NCI-H748 treated with DMSO at 0.1 percent for 48 hours (cell line): ENCODE measurements at regions not wholly inside any gene's neighbourhood (a gene's known extent, or its start where the extent isn't known, plus 50 kb on each side); places are given as distances from the start of the nearest gene placed in this dataset.
A peak's percentile ranks its signal among the peaks of the same experiment; 100 is the strongest.
"Not testable (repeated sequence)": the region's sequence is repeated elsewhere in the genome, so short reads cannot be mapped to it uniquely, and the experiment has no call there.

Experiments
- DNase-seq: peaks from one replicate; lab custom pipeline; 2025; lab: John Stamatoyannopoulos, UW

DNA sequence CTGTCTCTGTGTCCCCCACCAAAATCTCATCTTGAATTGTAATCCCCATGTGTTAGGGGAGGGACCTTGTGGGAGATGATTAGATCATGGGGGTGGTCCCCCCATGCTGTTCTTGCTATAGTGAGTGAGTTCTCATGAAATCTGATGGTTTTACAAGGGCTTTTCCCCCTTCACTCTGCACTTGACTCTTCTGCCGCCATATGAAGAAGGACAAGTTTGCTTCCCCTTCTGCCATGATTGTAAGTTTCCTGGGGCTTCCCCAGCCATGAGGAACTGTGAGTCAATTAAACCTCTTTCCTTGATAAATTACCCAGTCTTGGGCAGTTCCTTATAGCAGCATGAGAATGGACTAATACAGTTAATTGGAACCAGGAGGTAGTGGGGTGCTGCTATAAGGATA lies 137.1 kb upstream of the RAB4A start:
- DNase-seq, result no peak

DNA sequence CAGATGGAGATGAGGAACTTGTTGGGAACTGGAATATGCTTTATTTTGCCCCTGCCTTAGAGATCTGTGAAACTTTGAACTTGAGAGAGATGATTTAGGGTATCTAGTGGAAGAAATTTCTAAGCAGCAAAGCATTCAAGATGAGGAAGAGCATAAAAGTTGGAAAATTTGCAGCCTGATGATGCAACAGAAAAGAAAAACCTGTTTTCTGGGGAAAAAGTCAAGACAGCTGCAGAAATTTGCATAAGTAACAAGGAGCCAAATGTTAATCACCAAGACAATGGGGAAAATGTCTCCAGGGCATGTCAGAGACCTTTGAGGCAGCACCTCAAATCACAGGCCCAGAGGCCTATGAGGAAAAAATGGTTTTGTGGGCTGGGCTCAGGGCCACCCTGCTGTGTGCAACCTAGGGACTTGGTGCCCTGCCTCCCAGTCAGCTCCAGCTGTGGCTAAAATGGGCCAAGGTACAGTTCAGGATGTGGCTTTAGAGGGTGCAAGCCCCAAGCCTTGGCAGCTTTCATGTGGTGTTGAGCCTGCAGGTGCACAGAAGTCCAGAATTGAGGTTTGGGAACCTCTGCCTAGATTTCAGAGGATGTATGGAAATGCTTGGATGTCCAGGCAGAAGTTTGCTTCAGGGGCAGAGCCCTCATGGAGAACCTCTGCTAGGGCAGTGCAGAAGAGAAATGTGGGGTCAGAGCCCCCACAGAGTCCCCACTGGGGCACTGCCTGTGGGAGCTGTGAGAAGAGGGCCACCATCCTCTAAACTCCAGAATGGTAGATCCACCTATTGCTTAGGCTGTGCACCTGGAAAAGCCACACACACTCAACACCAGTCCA lies 136.3 kb upstream of the RAB4A start:
- not testable (repeated sequence) for DNase-seq

DNA sequence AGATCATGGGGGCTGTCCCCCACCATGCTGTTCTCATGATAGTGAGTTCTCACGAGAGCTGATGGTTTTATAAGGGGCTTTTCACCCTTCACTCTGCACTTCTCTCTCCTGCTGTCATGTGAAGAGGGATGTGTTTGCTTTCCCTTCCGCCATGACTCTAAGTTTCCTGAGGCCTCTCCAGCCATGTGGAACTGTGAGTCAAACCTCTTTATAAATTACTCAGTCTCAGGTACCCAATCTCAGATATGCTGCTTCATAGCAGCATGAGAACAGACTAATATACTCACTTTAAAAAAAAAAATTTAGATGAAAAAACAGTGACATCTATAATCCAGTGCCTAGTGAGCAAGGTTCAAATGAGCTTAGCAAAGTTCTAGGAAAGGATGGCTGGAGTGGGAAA lies 135.1 kb upstream of the RAB4A start:
- DNase-seq, result no peak

DNA sequence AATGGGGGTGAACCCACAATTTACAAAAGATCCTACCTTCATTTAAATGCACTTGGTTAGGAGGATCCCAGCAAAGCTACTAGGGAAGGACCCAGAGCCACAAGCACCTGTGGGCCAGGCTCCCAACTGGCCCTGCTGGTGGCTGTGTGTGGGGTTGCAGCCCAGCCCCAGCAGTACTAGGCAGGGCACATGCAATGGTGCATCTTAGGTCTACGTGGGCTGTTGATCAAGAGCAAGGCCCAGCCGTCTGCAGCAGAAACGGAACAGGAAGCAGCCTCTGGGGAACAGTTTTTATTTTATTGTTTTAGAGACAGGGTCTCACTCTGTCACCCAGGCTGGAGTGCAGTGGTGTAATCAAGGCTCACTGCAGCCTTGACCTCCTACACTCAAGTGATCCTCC lies 134.1 kb upstream of the RAB4A start:
- DNase-seq, result no peak

DNA sequence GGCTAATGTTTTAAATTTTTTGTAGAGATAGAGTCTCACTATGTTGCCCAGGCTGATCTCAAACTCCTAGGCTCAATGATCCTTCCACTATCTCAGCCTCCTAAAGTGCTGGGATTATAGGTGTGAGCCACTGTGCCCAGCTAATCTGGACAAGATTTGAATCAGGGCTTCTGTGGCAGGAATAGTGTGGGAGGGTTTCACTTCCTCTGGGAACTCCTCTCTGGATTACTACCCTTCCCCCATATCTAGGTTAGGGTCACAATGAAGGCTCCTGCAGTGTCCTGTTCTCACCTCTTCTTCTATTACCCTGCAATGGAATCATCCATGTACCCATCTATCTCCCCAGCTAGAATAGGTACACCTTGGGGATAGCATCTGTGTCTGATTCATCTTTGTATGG lies 133.6 kb upstream of the RAB4A start:
- no peak for DNase-seq

DNA sequence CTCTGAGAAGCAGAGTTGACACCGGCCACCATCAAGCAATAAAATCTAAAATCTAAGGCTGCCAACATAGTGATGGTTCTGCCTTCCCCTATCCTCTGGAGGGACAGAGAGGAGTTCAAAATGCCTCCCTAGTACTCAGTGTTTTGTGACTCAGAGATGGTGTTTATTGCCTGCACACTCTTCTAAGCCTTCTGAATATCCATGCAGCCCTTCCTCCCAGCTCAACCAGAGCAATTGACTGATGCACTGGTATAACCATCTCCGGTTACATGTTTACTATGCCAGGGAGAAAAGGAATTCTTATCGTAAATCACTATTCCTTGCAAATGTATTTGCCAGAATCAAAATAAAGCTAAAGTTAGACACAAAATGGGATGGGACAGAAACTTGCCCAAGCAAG lies 132.9 kb upstream of the RAB4A start:
- no peak for DNase-seq

DNA sequence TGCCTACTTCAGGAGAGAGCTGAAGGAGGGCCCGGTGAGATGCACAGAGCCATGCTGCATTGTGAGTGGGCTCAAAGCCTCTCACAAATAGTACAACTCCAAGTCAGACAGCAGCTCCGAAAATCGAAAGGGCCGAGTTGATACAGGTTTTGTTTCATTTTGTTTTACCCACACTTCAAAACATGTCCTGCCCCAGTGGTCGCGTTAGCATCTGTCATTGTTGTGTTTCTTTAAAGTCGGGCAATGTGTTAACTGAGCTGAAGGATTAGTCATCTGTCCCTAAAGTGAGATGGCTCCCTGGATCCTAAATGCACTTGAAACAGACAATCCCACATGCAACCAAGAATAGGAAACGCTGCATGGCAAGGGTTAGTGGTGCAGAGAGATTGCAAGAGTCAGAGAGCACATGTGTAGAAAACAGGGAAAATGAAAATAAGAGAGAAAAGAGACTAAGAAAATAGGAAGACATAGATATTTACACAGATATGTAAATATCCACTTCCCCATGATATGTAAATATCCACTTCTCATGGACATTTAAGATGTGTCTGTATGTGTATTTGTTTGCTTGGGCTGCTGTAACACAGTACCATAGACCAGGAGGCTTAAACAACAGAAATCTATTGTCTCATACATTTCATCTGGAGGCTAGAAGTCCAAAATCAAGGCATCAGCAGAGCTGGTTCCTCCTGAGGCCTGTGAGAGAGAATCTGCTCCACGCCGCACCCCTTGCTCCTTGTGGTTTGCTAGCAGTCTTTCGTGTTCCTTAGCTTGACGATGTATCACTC lies 131.4 kb upstream of the RAB4A start:
- DNase-seq, result no peak

DNA sequence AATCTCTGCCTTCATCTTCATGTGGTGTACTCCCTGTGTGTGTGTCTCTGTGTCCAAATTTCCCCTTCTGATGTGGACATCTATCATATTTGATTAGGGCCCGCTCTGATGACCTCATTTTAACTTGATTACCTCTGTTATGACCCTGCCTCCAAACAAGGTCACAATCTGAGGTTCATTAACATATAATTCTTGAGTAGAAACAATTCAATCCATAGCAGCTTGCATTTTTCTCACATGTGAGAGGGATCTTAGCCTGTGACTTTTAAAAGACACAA lies 130.9 kb upstream of the RAB4A start:
- DNase-seq, result no peak

DNA sequence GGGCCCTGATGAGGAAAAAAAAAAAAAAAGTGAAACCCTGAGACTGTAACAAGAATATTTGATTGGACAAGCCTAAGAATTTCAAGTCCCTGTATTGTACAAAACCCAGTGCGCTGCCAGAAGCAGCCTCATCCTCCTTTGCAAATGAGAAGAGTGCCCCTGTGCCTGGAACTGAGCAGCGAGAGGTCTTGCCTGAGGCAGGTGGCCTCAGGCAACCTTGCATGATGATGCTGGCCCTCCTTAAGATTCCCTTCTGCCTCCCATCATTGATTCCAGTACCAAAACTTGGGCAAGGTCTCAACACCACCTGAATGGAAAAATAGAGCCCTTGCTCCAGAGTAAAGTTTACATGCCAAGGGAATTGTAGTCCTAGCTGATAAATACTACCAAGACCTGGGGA lies 129.6 kb upstream of the RAB4A start:
- DNase-seq, result no peak

DNA sequence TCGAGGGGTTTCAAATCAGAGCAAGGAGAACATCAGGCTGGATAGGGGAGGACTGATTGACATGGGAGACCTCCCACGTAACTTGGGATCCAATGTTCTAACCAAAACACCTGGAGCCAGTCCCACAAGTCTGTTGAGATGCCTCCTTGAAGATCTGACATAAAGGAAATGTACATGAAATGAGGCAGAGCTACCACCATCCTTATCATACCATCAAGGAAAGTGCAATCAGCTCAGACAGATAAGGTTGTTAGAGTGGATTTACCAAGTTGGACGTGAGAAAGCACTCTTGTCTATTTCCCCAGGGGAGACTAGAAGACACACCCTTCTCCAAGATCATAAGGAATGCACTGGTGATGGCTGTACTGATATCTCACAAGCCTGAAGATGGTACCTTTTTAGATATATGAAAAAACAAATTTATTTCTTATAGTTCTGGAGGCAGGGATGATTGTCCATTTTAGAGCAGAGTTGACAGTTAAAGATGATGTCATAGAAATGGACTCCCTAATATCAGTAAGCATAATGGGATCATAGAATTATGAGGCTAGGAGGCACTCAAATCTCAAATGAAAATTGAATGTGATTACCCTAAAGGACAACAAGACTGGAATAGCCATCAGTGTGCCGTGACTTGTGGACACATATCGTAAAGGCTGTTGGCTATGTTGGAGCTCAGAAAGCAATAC lies 129.1 kb upstream of the RAB4A start:
- DNase-seq, result no peak

DNA sequence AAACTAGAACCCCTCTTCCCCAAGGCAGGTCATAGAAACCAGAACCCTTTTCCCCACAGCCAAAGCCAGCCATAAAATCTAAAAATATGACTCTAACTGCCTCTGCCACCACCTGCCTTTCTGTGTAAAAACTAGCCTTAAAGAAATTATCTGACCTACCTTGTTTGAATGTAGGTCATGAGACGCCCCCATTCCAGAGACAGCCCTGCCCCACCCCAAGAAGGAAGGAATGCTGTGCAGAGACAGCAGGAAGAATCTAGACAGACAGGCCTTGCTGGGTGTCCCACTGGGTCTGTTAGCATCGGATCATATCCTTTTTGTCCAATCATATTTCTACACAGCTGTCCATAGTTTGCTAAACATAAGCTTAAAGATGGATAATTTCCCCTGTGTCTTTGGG lies 128.4 kb upstream of the RAB4A start:
- DNase-seq, result no peak

DNA sequence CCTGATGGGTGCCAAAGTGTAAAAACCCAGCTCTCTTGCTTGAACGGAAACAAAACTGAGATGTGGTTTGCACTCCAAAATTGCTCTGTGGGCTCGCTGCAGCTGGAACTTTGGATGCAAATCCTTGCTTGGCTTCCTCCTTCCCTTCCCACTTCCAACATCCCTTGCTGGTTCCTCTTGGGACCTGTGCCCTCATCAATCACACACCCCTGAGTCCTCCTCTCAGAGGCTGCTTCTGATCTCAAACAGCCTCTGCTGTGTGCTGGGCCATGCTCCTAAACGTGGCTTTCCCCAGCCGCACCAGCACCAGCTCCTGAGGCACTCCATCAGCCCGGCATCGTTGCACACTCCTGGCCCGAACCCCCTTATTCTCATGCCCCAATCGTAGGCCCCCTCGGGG lies 124.3 kb upstream of the RAB4A start:
- no peak for DNase-seq

DNA sequence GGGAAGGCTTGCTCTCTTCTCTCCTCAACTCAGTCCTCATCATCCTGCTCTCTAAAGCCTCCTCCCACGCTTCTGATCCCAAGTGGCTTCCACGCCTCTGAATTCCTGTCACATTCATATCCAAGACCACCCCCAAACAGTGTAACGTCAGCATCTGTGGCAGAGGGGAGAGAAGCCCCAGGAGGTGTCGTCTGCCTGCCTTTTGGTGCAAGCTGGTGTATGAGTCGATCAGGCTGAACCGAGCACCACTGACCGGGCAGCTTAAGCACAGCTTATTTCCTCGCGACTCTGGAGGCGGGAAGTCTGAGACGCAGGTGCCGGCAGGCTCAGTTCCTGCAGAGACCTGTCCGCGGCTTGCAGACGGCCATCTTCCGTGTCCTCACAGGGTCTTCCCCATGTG lies 123.8 kb upstream of the RAB4A start:
- DNase-seq, result no peak

DNA sequence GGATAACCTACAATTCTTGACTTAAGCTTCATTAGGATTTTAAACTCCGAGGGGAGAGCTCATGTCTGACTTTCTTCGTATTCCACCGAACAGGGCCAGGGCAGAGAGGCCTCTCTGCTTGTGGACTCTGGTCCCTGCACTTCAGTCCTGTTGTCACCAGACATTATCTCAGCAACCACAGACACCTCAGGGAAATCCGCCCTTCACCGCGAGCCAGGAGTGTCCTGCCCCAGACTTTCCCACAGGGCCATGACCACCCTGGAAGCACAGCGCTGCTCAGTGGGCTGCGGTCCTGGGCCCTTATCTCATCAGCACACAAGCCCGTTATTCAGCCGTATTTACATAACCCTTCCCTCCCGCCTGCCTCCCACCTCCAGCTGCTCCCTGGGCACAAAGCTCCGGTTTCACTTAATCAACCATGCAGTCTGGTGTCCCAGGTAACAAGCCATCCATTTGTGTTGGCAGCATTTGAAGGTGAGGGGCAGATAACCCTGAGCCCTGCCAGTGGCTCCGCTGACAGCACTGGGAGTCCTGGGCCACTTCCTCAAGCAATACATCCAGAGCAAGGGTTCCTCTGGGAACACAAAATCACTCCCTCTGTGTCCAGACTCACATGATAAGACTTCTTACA lies 122.8 kb upstream of the RAB4A start:
- peak; percentile 35 for DNase-seq

DNA sequence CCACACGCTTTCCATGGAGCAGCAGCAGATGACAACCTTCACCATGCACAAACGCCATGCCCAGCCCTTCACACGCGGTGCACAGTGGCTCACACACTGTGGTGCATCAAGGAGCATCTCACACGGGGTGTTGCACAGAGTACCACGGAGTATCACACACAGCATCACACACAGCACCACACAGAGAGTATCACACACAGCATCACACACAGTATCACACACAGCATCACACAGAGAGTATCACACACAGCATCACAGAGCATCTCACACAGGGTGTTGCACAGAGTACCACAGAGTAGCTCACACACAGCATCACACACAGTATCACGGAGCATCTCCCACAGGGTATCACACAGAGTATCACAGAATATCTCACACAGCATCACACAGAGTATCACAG lies 122.2 kb upstream of the RAB4A start:
- DNase-seq, result no peak

DNA sequence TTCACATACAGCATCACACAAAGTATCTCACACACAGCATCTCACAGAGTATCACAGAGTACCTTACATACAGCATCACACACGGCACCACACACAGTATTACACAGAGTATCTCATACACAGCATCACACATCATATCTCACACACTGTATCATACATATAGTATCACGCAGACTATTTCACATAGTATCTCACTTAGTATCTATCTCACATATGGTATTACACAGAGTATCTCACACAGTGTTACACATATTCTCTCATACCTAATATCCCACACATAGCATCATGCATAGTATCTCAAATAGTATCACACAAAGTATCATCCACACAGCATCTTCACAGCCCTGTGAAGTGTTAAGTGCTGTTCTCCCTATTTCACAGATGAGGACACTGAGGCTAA lies 121.5 kb upstream of the RAB4A start:
- DNase-seq, result no peak

DNA sequence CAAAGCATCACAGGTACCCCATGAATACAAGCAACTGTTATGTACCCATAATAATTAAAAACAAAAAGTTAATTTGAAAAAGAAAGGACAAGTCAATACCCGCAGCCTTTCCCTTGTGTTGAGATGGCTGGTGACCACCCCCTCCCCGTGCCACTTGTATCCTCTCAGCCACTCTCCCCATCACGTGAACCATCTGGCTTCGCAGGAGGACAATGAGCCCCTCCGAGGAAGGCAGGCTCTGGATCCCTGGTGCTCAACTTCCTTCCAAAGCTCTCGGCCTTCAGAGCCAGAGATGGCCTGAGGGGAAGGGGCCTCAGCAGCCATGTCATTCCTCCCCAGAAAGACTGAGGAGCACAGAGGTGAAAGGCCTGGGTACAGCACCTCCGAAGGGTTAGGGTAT lies 120.4 kb upstream of the RAB4A start:
- no peak for DNase-seq

DNA sequence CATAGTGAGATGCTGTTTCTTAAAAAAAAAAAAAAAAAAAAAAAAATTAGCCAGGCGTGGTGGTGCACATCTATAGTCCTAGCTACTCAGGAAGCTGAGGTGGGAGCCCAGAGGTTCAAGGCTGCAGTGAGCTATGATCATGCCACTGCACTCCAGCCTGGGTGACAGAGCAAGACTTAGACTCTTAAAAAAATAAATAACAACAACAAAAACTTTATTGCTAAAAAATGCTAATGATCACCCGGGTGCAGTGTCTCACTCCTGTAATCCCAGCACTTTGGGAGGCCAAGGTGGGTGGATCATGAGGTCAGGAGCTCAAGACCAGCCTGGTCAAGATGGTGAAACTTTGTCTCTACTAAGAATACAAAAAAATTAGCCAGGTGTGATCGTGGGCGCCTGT lies 119.5 kb upstream of the RAB4A start:
- not testable (repeated sequence) for DNase-seq

DNA sequence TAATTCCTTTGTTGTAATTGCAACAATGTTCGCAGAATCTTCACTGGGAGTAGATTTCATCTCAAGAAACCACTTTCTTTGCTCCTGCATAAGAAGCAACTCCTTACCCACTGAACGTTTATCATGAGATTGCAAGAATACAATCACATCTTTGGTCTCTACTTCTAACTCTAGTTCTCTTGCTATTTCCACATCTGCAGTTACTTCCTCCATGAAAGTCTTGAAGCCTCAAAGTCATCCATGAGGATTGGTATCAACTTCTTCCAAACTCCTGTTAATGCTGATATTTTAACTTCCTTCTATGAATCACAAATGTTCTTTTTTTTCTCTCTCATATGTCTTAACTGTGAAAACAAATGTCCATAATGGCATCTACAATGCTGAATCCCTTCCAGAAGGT lies 118.6 kb upstream of the RAB4A start:
- DNase-seq, result no peak

DNA sequence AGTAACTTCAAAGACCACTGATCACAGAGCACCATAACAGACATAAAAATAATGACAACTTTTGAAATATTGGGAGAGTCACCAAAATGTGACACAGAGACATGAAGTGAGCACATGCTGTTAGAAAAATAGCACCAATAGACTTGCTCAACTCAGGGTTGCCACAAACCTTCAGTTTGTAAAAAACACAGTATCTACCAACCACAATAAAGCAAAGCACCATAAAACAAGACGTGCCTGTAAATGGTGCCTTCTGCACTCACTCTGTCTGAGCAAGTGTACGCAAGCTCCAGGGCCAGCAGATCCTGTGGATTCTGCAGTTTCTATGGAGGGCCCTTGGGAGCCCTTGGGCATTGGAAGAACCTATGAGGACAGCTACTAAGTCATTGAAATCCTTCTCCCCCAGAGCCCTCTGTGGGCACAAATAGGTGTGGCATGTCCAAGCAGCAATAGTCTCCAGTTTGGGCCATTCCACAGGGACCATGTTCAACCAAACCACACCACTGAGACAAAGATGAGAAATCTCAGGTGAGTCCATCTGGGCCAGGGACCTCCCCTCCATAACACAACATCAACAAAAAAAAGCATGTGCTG lies 116.9 kb upstream of the RAB4A start:
- DNase-seq, result no peak

DNA sequence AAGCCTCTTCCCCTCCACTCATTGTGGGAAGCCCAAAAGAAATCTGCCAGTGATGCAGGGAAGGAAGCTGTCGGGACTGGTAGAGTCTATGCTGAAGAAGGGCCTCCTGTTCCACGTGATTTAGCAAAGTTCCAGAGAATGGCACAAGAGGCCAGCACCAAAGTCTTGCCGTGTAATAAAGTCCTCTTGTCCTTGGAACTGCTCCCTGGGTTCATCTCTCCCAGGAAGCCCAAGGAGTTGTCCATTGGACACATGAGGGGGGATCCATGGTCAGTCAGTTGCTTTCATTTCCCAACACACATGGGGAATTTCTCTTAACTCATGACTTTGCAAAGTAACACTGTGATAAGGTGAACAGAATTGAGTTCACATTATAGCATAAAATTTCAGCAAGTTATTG lies 116.1 kb upstream of the RAB4A start:
- DNase-seq, result no peak

DNA sequence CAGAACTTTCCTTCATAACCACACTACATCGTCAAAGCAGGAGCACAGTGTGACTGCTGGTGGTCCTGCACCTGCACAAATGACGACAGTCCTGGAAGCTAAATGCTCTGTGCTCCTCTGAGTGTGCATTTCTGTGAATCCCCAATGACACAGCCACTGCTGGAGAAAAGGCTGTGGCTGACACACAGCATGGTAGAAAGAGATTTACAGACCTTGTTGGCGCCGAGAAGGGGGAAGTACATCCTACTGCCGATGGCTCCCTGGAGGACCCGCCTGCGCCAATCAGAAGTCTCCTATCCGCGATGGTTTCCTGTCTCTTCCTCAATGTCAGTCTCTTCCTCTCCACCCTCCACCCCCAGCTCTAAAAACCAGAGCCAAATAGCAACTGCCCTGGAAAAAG lies 115.4 kb upstream of the RAB4A start:
- DNase-seq, result no peak
